HL-60 (cell line): ENCODE measurements at regions not wholly inside any gene's neighbourhood (a gene's known extent, or its start where the extent isn't known, plus 50 kb on each side); places are given as distances from the start of the nearest gene placed in this dataset.

ENCODE experiments used
- DNase-seq, 2 experiments: peaks; one replicate each; pipeline ENCODE4 v3.0.0-alpha.2; 2010 to 2020; ENCODE audit warnings: low read depth in 1 of 2, low spot score in 1 of 2
- H3K27ac ChIP-seq: fragments of 250-450 bp; sonication (Bioruptor Pico); replicated peaks from 2 replicates; pipeline ENCODE4 v1.5.1; 2020; ENCODE audit warnings: mild to moderate bottlenecking, moderate library complexity
- H3K27me3 ChIP-seq: fragments of 250-450 bp; sonication (Bioruptor Pico); 2 replicates; pipeline ENCODE4 v1.5.1; 2021; ENCODE audit warnings: mild to moderate bottlenecking, moderate library complexity; ENCODE audit not compliant: insufficient read depth, poor library complexity, severe bottlenecking
- H3K4me3 ChIP-seq: replicated peaks from 2 replicates; pipeline ENCODE4 v1.5.1; 2011; ENCODE audit warnings: mild to moderate bottlenecking, control low read depth, low read length; ENCODE audit not compliant: insufficient read depth
- CTCF ChIP-seq: IDR thresholded peaks from one replicate; pipeline ENCODE4 v1.5.1; 2011; ENCODE audit warnings: low read length, control low read depth, inconsistent platforms; ENCODE audit not compliant: insufficient read depth
- GABPA ChIP-seq: IDR thresholded peaks from 2 replicates; pipeline ENCODE4 v1.6.1; 2012; ENCODE audit warnings: low read depth
- POLR2AphosphoS5 ChIP-seq: IDR thresholded peaks from 2 replicates; pipeline ENCODE4 v1.6.1; 2012; ENCODE audit warnings: low read depth
- REST ChIP-seq: IDR thresholded peaks from 2 replicates; pipeline ENCODE4 v1.6.1; 2012; ENCODE audit warnings: low read depth; ENCODE audit not compliant: insufficient replicate concordance
- SPI1 ChIP-seq: IDR thresholded peaks from 2 replicates; pipeline ENCODE4 v1.6.1; 2012; ENCODE audit warnings: low read depth, mild to moderate bottlenecking, borderline replicate concordance

- Histone ChIP-seq H3K27me3 (no peaks in the 10 kb centered on the region), H3K27ac (no peak overlapping the region), H3K4me3 (no peak overlapping the region)
- TF ChIP-seq CTCF (no peak), GABPA (no peak), REST (no peak), SPI1 (no peak), POLR2AphosphoS5 (peak; percentile 38; the same call in 1 of the 2 replicates)
- peak; percentile 64 to 88 for DNase-seq
Measured at GRCh38 chr9:107949061-107949460, 459.5 kb upstream of the KLF4 start.

DNA sequence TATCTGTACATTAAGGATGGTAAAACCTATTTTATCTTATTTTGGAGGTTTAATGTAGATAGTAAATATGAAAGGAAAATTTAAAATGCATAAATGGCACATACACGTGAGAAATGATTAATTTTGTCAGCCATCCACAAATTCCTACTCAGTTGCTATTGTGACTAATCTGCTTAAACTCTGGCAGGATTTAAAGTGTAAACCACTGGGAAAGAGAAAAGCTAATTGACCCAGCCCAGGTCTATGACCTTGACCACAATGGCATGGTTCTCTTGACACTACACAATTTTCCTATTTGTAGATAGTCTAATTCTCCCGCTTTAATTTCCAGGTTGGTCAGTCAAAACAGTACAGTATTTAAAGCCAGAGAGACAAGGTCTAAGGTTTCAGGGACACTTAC, 459.0 kb upstream of the KLF4 start:
- no peak for DNase-seq
- Histone ChIP-seq H3K4me3 (no peak overlapping the region), H3K27me3 (no peaks in the 10 kb centered on the region), H3K27ac (no peak overlapping the region)
- no peak for TF ChIP-seq POLR2AphosphoS5
- TF ChIP-seq SPI1: no peak
- TF ChIP-seq REST: no peak

DNA sequence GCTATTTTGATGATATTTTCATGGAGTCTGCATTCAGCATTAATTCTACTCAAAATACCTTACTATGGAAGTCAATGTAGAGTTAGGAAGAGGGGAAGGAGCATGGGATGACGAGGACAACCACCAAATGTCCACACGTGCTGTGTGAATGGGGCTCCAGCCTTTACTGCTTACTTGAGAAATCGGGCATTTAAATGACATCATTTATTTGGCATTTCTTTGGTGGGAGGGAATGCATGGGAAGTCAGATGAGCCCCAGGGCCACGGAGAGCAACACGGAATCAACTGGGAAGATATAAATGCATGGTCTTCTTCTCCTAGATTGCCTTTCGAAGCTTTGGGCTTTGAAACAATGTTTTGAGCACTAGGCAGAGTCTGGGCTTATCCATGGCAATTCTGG, 458.5 kb upstream of the KLF4 start:
- DNase-seq: no peak
- Histone ChIP-seq H3K27ac (no peak overlapping the region), H3K27me3 (no peaks in the 10 kb centered on the region), H3K4me3 (no peak overlapping the region)
- TF ChIP-seq SPI1 (no peak), CTCF (no peak), REST (no peak), GABPA (no peak), POLR2AphosphoS5 (no peak)
